HG02840 (cell line): ENCODE measurements at regions not wholly inside any gene's neighbourhood (a gene's known extent, or its start where the extent isn't known, plus 50 kb on each side); places are given as distances from the start of the nearest gene placed in this dataset.

ENCODE experiments used
- ATAC-seq: cut with Tn5 transposase; IDR thresholded peaks from one replicate; pipeline ENCODE4 v1.9.1; 2021; ENCODE audit warnings: mild to moderate bottlenecking, moderate library complexity, moderate number of reproducible peaks; ENCODE audit not compliant: unreplicated experiment, low FRiP score

DNA sequence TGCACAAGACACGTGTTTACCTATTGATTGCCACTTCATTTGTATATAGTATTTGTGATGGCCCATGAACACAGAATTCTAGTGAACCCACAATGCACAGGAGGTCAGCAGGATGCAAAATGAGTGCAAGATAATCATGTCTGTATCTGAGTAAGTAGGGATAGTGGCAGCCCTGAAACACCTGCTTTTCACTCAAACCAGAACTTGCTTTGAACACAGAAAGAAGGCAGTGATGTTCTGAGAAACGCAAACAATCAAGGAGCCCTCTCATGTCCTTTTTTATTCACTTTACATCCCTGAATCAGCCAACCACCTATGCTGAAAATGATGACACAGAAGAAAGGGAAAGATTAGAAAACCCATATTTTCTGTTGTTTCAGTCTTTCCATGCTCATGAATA lies 170.4 kb upstream of the AVPR1A start:
- ATAC-seq = no peak

DNA sequence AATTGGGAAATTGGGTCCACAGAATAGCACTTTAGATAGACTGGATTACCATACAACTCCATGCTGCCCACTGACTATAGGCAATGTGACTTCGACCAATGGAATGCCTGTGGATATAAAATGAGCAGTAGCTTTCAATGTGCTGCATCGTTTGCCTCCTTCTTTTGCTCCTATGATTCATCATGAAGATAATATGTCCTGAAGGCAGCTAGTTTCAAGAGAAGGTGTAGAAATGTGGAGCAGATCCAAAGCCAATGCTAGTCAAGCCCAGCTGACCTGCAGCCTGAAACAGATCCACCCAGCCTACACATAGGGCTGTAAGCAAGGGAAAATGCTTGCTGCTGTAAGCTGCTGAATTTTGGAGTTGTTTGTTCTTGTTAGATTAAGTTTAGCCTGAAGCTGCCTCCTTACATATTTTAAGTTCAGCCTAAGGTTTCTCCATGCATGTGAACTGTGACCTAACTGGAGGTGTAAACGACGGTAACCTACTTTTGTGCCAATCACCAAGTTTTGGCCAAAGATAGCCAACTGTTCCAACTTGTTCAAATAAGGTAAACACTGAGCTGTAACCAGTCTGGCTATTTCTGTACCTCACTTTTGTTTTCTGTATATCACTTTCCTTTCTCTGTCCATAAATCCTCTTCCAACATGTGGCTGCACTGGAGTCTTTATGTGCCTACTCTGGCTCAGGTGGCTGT lies 169.1 kb upstream of the AVPR1A start:
- no peak for ATAC-seq

DNA sequence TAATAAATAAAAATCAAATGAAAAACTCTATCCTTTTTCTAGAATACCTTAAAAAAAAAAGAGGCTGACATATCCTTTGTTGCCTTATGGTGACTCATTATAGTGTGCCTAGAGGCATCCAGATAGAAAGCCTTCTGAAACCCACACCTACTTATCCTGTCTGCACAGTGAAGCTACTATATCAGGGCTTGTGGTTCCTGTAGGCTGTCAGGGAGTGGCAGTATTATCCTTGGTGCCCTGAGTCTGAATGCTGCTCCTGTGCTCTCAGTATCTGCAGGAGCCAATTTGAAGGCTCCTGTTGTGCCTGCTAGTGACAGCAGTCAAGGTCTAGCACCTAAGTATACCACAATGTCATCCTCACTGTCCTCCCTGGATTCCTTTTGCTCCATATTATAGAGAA lies 168.4 kb upstream of the AVPR1A start:
- ATAC-seq = no peak

DNA sequence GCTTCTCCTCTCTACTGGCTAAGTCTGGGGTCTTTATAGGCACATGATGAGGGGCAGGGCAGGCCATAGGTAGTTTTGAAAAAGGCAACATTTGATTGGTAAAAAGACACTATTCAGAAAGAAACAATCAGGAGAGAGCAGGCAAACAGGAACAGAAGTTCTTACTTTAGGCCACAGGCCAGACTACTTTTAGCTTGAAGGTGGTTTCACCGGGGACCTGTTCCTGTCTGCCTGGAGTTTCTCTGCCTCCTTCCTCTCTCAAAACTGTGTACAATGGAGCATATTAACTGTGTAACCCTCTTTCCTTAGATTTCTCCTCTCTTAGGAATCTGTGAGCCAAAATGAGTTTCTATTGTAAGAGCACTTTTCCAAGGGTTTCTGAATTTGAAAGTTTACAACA lies 167.9 kb upstream of the AVPR1A start:
- no peak for ATAC-seq

DNA sequence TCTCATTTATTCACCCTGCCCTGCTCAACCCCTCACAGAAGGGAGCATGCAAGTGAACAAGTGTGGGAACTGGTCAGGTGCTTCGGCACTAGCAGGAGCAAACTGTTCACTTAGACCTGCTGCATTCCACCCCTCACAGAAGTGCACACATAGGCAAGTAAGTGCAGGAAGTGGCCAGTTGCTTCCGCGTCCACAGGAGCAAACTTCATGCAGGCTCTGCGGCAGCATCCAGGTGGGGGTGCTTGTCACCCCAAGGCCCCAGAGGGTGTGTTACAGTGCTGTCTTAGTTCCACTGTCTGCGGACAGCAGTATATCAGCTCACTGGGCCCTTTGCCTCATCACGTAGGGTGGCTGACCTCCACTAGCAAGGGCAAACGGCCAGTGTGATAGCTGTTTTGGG lies 167.3 kb upstream of the AVPR1A start:
- ATAC-seq = no peak

DNA sequence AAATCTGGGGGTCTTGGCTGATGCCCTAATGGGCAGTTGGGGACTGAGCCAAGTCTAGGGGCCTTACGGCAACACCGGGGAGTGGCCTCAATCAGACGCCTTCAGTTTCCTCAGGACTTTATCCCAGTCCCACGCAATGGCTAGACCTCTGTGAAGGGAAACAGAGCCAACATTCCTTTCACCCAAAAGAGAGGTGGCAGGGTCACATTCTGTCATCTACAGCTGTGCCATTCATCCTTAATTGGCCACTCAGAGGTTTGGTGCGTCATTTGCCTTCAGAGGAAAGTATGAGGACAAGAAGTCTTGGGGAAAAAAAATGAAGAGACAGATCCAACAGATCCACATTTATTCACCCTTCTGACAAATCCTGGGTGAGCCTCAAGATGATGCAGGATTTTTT lies 166.9 kb upstream of the AVPR1A start:
- no peak for ATAC-seq

DNA sequence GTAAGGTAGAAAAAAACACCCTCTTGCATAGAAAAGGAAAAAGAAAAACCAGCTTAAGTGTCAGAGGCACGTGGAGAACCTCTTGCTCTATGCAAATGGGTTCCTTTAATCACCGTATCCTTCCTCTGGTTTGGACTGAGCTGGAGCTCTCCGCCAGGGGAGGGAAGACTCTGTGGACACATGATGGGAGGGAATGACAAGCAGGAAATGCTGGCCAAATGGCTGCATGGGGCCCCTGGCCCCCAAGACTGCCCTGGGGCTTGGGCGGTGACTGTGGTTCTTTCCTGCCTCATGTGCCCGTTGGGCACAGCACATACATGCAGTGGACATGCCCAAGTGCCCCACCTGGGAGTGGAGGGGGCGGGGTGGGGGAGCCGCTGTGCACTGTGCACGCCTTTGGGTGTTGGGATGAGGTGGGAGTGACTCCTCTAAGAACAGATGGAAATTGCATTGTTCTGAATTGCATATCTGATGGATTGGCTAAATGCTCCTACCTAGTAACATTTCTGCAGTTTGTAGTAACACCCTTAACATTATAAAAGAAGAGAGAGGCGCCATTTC lies 166.4 kb upstream of the AVPR1A start:
- no peak for ATAC-seq

DNA sequence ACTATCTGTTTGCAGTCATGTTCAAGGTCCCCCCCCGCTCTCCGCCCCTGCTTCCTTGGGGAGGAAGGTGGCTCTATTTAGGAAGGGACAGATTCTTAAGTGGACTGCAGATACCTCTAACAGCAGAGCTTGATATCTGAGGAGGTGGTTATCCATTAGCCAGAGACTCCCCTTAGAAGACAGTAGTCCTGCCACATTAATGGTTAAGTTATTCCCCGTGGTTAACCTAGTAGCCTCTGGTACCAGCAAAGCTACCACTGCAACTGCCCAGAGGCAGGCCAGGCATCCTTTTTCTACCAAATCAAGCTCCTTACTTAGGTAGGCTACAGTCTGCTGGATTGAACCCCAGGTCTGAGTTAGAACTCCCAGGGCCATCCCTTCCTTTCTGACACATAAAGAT lies 162.1 kb upstream of the AVPR1A start:
- no peak for ATAC-seq

DNA sequence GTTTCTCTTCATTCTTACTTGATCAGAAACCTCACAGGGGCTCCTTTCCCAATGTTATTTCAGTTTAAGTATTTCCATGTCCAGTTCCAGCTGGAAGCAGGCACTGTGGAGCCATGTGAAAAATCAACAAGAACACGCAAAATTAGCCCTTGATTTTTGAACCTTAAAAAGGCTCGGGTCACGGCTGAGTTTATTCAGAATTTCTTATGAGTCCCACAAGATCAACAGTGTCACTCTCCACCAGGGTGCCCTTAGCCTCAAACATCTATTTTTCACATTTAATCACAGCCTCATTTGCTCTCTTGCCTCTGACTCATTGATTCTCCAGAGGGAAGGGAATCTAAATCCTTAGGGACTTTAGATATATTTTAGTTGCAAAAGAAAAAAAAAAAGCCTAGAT lies 157.7 kb upstream of the AVPR1A start:
- ATAC-seq = no peak

DNA sequence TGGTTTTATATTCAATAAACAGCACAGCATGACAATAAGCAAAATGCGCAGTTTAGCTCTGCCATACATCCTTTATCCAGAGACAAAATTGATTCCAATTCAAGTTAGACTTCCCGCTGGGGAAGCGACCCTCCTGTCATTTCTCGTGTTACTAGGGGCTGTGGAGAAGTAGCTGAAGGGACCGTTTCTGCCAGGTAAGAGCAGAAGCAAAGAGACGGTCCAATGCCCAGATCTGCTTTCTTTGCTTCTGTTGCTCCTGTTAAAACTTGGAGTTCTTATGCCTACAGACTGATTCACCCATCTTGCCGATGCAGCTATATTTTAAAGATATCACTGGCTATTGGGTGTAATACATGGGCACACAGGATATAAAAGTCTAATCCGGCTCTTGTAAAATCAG lies 156.8 kb upstream of the AVPR1A start:
- no peak for ATAC-seq

DNA sequence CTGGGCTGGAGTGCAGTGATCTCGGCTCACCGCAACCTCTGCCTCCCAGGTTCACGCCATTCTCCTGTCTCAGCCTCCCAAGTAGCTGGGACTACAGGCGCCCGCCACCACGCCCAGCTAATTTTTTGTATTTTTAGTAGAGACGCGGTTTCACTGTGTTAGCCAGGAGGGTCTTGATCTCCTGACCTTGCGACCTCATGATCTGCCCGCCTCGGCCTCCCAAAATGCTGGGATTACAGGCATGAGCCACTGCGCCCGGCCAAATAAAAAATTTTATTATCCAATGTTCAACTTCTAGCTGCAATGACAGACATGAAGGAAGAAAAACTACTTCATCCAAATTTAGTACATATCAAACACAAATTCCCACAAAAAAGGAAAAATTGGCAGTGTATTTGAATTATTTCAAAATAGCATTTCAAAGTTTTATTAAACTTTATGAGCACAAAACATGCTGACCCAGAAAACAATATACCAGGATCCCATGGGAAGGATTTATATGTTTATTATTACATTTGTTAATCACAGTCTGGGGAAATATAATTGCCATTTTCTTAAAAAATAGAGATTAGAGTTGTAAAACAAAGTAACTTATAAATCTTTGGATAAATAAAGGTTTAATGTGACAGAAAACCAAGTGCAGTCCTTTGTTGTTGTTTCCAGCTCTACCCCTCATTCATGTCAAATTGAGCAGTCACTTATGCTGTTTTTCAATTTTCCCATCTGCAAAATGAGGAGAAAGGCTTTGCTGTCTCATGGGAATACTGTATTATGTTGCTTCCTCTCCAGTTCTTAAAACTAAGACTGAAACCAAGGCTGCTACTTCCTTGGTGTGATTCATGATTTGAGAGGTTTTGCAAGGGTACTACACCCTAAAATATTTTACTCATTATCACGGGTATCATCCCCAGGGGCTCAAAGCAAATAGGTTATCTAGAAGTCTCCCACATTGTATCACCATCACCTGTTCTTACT lies 155.2 kb upstream of the AVPR1A start:
- ATAC-seq = peak; percentile 45

DNA sequence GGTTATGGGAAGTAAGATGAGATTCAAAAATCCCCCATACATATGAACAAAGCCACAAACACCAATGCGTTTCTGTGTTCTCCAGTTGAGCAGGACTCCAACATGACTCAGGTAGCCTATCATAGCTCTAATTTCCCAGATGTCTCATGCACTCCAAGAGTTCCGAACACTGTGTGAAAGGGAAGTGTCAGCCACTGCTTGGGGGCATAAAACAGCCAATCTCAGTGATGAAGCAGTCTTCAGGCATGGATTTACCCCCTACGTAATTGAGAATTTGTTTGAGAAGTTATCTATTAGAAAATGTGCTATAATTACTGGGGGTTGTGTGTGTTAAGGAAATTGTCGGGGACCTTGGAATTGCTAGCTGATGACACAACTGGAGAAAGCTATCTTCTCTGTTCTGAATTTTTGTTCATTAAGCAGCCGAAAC lies 153.9 kb upstream of the AVPR1A start:
- ATAC-seq = no peak

DNA sequence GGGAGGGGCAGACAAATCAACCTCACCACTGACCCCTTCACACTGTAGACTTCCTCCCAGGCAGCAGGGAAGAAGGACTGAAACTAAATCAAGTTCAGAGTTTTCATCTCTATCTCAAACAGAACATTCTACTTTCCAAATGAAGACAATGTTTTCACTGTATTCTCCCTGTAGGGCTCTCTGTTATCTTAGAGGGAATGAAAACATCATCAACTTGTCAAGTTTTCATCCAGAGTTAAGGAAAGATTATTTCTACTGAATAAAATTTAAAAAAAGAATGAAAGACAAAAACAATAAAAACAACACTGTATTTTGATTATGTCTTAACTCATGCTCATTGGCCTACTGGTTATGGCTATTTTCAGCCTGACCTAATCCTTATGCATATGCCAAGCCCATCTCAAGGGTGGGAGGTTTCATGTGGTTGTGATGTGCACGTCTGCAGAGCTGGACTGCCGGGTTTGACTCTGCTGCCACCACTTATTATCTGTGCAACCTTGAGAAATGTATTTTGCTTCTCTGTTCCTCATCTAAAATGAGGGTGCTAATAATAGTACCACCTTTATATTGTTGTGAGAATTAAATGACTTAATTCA lies 152.0 kb upstream of the AVPR1A start:
- peak; percentile 12 for ATAC-seq

DNA sequence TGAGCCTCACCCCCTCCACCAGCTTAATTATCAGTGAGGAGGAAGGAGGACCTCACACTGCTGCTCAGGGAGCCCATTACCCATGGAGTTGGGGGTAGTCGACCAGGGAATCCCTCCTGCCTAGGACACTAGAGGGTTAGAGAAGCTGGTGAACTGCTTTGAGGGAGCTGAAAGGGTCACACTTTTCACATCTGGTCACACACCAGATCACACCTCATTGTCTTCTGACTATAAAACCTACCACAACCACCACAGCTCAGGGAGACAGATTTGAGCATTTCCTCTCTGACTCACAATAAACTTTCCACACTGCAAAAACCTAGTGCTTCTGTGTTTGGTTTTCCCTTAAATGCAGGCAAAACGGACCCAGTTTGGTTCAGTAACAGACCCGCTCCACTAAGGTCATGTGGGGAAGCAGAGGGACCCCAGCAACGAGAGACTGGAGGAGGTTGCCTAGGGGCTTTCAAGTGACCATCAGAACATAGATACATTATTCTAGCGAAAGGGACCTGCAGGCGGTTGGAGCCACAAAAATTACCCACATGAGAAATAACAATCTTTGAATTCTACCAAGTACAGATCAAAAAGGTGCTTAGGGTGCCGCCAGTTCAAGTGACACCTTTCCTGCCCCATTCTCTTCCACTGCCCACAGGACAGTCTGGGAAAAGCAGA lies 151.4 kb upstream of the AVPR1A start:
- peak; percentile 79 for ATAC-seq

DNA sequence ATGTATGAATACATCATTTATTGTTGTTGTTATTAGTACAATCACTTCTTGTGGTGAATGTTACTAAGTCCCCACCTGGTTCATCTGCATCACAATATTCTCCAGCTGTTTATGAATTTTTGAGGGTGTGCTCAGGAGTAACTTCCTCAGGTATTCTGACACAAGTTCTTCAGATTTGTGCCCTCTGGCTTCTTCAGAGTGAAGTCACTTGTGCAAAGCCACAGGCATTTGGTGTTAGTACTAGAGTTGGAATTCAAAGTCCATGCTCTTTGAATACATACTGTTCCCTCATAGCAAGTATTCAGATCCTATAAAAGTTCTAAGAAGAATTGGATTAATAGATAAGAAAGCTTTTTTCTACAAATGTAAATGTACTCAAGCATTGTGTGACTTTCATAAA lies 150.3 kb upstream of the AVPR1A start:
- ATAC-seq = no peak

DNA sequence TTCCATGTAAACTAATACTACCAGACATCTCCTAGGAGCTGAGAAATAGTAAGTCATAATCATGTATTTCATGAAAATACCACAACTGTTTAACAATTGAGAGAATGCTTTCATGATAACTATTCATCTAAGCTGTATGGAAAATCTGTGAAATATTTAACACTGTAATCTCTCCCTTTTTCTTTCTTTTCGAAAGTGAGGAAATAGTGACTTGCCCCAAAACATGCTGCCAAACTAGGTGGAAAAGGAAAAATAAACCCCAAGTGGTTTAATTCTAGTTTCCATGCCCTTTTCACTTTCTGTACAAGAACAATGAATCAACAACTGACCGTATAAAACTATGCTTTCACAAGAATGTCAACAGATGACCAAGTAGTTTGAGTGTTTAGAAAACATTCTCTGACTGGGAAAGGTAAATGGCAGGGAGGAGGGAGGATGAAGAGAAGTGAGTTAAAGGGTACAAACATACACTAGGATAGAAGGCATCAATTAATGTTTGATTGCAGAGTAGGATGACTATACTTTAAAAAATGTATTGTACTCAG lies 147.5 kb upstream of the AVPR1A start:
- ATAC-seq = no peak

DNA sequence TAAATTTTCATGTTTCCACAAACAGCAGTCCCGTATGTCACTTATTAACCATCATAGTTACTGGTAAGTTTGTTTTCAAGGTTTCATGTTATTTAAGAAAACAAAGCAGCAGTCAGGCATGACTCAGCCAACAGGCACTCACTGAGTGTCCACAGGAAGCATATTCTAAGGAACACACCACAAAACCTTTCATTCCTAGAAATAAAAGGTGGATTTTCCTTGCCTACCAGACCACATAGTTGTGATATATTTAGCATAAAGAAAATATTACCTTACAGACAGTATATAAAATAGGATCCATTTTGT lies 143.3 kb upstream of the AVPR1A start:
- peak; percentile 90 for ATAC-seq

DNA sequence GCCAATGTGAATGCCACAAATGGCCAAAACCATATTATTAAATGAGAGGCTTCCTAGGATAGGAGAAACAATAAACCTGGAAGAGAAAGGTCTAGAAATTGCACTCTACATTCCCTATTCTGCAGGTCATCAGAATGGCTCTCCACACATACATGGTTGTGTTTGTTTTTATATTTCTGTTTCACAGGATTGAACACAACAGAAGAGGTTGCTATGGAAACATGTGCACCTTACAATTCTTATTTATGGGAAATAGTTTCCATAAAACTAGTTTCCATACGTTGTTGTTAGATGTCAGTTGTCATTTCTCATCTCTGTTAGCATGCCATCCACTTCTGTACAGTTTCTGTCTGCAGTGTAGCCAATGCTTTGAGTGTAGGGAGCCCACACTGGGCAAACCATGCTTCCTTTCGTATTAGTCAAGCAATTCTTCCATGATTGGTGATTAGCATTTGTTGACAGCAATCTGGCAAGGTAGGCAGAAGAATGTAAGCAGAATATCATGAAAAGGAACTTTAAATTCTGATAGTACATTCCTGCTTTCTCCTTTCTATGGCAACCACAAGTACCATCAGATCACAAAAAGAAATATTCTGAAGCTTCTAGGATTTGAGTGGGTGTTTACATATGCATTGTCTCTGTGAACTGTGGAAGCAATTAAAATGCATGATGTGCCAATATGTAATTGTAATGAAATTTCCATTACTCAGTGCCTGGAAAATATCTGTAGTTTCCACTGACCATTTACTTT lies 141.6 kb upstream of the AVPR1A start:
- no peak for ATAC-seq

DNA sequence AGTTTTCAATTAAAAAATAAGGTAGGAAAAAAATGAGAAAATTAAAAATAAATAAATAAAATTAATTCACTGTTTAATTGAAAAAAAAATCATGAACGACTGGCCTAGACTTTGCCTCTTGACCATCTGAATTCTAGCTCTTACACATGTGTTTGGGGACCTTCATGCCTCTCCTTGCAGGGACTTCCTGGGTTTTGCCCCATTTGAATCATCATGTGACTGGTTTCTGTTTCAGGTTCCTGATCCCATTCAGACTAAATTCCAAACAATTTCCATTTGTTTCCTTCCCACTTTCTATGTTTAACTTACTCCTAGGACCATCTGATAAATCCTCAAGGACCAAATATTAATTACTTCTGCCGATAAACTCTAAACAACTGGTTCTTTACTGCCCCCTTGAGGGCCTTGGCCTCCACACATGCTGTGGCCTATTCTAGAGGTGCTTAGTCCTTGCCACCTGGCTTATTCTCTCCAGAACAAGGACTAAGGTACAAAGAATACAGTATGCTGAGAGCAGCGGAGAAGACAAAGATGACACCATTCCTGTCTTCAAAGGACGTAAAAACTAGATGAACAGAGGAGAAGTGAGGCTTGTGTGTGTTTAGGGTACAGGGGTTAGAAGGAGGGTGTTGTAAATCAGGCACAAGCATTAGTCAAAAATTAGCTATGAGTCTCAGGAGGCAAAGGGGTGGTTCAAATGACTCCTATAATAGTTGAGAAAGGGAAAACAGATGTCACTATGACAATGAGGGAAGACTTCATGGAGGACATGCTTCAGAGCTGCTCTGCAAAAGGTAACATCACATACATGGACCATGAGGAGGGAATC lies 125.8 kb upstream of the AVPR1A start:
- ATAC-seq = no peak
